Endothelial cell of umbilical vein (primary cell): ENCODE measurements at regions not wholly inside any gene's neighbourhood (a gene's known extent, or its start where the extent isn't known, plus 50 kb on each side); places are given as distances from the start of the nearest gene placed in this dataset.

Experiments
- CTCF ChIP-seq, 2 donors: IDR thresholded peaks; 1 replicate in 1 of 2; 2 replicates in 1 of 2; pipeline ENCODE4 v1.5.1; 2011; ENCODE audit warnings: low read length in 2 of 2, mild to moderate bottlenecking in 2 of 2, moderate library complexity in 2 of 2, control low read depth in 1 of 2, inconsistent platforms in 1 of 2, low read depth in 1 of 2; ENCODE audit not compliant: insufficient read depth in 1 of 2; ENCODE audit errors: extremely low read depth in 1 of 2
- EZH2 ChIP-seq: IDR thresholded peaks from 2 replicates; pipeline ENCODE4 v1.6.1; 2012; ENCODE audit warnings: borderline replicate concordance, low read depth, mild to moderate bottlenecking, moderate library complexity, low read length, inconsistent platforms; ENCODE audit not compliant: severe bottlenecking
- FOS ChIP-seq: IDR thresholded peaks from 2 replicates; pipeline ENCODE4 v1.6.1; 2011; ENCODE audit warnings: mild to moderate bottlenecking, low read length, moderate library complexity, borderline replicate concordance; ENCODE audit not compliant: insufficient read depth
- GATA2 ChIP-seq: IDR thresholded peaks from 2 replicates; pipeline ENCODE4 v1.7.0; 2011; ENCODE audit warnings: low read depth, mild to moderate bottlenecking, moderate library complexity, mixed read lengths, low read length; ENCODE audit not compliant: insufficient read length, insufficient read depth
- JUN ChIP-seq: IDR thresholded peaks from 2 replicates; pipeline ENCODE4 v1.6.1; 2011; ENCODE audit warnings: borderline replicate concordance, low read depth; ENCODE audit not compliant: insufficient read length, insufficient read depth
- MAX ChIP-seq: IDR thresholded peaks from 2 replicates; pipeline ENCODE4 v1.6.1; 2011; ENCODE audit not compliant: insufficient read depth, insufficient read length
- MYC ChIP-seq: IDR thresholded peaks from one replicate; pipeline ENCODE4 v1.6.1; 2011; ENCODE audit warnings: mild to moderate bottlenecking, low read depth, low read length
- POLR2A ChIP-seq: IDR thresholded peaks from 2 replicates; pipeline ENCODE4 v1.6.1; 2012; ENCODE audit warnings: low read depth, mild to moderate bottlenecking, control low read depth, low read length
- POLR2AphosphoS5 ChIP-seq: IDR thresholded peaks from 2 replicates; pipeline ENCODE4 v1.6.1; 2012; ENCODE audit warnings: low read depth, mild to moderate bottlenecking, control low read depth, low read length, moderate library complexity; ENCODE audit not compliant: insufficient read depth

GRCh38 chr9:84567805-84568204 is 101.7 kb upstream of the NTRK2 start:
- TF ChIP-seq FOS = no peak
- TF ChIP-seq POLR2A = no peak
- no peak for TF ChIP-seq CTCF (IDR thresholded peaks at IDR 0.05; ENCODE audit: extremely low read depth in 1 of 2, insufficient read depth in 1 of 2, low read depth in 1 of 2, low read length in 2 of 2)
- TF ChIP-seq POLR2AphosphoS5 = no peak
- TF ChIP-seq MAX = no peak
- no peak for TF ChIP-seq JUN
- no peak for TF ChIP-seq EZH2
- TF ChIP-seq MYC = no peak
- TF ChIP-seq GATA2 = no peak
